ENCODE measurements at regions not wholly inside any gene's neighbourhood (a gene's known extent, or its start where the extent isn't known, plus 50 kb on each side); places are given as distances from the start of the nearest gene placed in this dataset.

GRCh38 chr20:51286758-51287157 is 255.8 kb downstream of the NFATC2 start:
- TF ChIP-seq CTCF (IDR thresholded peaks at IDR 0.05) (no peak), POLR2A (IDR thresholded peaks at IDR 0.05) (no peak)
